GM12891 (cell line): ENCODE measurements at regions not wholly inside any gene's neighbourhood (a gene's known extent, or its start where the extent isn't known, plus 50 kb on each side); places are given as distances from the start of the nearest gene placed in this dataset.

Source experiments
- DNase-seq: peaks from one replicate; pipeline ENCODE4 v3.0.0; 2011; ENCODE audit warnings: low spot score; ENCODE audit not compliant: insufficient read length
- FAIRE-seq: peaks from 2 replicates; lab custom pipeline; 2011; peaks lifted over from hg19 to GRCh38; lab: Jason Lieb, UNC
- PAX5 ChIP-seq: IDR thresholded peaks from 2 replicates; pipeline ENCODE4 v1.6.1; 2011; ENCODE audit warnings: low read length, moderate library complexity, mild to moderate bottlenecking; ENCODE audit not compliant: insufficient read depth, severe bottlenecking
- POLR2A ChIP-seq: IDR thresholded peaks from 2 replicates; pipeline ENCODE4 v1.6.1; 2011; ENCODE audit warnings: low read depth, low read length, control low read depth
- POLR2AphosphoS5 ChIP-seq: IDR thresholded peaks from 2 replicates; pipeline ENCODE4 v1.6.1; 2011; ENCODE audit warnings: low read depth, low read length, control low read depth
- POU2F2 ChIP-seq: IDR thresholded peaks from 2 replicates; pipeline ENCODE4 v1.6.1; 2011; ENCODE audit warnings: low read depth, mild to moderate bottlenecking, control low read depth, low read length, moderate library complexity
- SPI1 ChIP-seq: IDR thresholded peaks from 2 replicates; pipeline ENCODE4 v1.6.1; 2011; ENCODE audit warnings: low read depth, low read length, control low read depth
- TAF1 ChIP-seq: IDR thresholded peaks from 2 replicates; pipeline ENCODE4 v1.6.1; 2011; ENCODE audit warnings: low read depth, low read length, control low read depth

DNA sequence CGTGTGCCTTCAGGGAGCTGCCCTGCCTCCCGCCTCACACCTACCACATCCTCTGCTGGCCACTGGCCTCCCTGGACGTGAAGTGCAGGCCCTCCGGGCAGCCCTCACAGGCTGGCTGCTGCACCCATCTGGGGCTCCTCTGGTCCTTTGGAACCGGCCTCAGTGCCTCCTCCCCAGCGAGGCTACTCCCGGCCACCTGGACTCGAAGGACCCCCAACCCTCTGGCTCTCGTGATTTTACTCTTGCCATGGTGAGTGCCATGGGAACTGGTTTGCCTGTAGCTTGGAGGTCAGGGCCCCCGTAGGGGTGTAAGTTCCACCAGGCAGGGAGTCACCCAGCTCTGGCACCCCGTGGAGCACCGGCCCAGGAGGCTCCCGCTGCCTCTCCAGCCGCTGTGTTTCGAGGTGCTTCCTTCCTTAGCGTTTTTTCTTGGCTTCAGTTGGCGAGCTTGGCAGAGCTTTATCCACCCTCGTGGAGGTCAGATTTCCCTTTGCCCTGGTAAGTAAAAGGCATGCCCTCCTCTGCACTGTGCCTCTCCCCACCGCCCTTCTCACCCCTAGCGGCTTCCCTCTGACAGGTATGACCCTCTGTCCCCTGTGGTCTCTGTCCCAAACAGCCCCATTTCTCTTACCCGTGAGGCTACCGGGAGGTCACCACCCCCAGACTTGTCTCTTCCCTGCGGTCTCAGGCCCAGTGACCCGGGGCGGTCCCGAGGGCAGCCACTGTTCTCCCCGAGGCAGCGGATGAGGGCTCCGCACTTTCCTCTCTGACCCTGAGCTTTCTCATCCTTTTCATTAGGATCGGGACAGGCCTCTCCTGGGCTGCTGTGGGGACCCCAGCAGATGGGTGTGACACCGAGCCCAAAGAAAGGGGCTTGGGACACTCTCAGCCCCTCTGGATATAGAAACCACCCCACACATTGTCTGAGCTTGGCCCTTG lies 203.1 kb upstream of the C14orf180 start:
- TF ChIP-seq POLR2AphosphoS5 (no peak), TAF1 (no peak), SPI1 (no peak), POU2F2 (no peak), PAX5 (no peak), POLR2A (no peak)
- FAIRE-seq = no peak
- DNase-seq = no peak

DNA sequence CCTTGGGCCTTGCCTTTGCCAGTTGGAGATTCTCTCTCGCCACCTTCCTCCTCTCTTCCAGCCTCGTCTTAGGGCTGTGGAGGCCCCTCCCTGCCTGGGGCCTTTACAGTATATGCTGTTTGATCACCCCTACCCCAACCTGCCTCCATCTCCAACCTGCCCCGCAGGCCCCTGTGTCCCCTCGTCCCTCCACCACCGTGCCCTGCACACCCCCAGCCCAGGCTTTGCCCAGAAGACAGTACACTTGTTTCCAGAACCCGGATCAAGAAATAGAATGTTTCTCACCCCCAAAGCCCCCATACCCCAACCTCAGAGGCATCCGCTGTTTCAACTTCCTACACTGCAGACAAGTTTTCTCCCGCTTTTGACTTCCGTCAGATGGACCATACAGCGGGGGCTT lies 202.3 kb upstream of the C14orf180 start:
- TF ChIP-seq POLR2AphosphoS5 (no peak), TAF1 (no peak), SPI1 (no peak)
- no peak for FAIRE-seq
- DNase-seq = no peak

DNA sequence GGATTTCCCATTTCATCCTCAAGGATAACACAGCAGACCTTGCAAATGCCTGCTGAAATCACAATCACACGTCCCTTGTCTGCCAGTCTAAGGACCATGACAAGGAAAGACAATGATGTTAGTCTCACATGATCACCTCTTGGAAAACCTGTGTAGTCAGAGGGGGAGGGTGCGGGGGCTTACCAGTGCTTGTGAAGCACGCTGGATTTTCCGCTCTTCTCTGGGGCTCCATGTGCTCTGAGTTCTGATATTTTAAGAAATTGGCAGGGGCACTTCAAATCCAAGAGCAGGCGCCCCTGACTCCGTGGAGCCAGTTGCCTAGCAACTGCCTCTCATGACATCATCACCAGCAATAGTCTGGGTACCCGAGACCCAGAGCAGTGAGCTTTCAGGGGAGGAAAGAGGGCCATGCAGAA lies 200.9 kb upstream of the C14orf180 start:
- TF ChIP-seq POLR2A = no peak
- no peak for TF ChIP-seq TAF1
- no peak for TF ChIP-seq POU2F2
- no peak for TF ChIP-seq SPI1
- no peak for TF ChIP-seq PAX5
- no peak for TF ChIP-seq POLR2AphosphoS5
- no peak for DNase-seq
- no peak for FAIRE-seq

DNA sequence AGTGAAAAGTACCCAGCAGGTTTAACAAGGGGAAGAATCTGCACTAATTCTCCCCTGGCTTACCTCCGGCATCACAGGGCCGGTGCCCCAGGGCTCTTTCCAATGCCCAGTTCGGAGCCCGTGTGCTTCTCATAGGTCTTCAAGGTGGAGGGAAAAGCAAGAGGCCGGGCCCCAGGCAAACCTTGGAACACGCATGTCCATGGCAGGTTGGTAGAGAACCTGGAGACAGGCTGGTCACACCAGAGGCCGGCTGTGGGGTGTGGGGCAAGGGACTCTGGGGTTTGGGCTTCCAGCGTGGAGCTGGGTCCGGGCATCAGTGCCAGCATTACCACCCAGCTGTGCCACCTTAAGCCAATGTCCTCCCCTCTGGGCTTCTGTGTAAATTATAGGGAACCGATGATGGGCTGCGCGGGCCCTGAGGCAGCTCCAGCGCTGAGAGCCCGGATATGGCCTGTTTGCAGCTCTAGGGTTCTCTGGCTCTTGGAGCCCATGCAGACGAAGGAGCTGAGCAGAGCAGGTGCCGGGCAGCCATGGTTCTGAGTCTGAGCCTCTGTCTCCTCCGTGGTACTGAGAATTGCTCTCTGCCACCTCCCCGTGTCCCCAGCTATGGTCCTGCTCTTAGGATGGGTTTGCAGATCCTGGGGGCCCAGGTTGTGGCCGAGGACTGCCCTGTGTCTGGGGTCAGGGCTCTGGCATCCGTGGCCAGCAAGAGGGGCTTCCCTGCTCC lies 197.0 kb upstream of the C14orf180 start:
- no peak for TF ChIP-seq PAX5
- no peak for TF ChIP-seq TAF1
- TF ChIP-seq SPI1 = no peak
- no peak for TF ChIP-seq POLR2AphosphoS5
- TF ChIP-seq POLR2A = no peak
- TF ChIP-seq POU2F2 = no peak
- FAIRE-seq (no peak), DNase-seq (no peak)

DNA sequence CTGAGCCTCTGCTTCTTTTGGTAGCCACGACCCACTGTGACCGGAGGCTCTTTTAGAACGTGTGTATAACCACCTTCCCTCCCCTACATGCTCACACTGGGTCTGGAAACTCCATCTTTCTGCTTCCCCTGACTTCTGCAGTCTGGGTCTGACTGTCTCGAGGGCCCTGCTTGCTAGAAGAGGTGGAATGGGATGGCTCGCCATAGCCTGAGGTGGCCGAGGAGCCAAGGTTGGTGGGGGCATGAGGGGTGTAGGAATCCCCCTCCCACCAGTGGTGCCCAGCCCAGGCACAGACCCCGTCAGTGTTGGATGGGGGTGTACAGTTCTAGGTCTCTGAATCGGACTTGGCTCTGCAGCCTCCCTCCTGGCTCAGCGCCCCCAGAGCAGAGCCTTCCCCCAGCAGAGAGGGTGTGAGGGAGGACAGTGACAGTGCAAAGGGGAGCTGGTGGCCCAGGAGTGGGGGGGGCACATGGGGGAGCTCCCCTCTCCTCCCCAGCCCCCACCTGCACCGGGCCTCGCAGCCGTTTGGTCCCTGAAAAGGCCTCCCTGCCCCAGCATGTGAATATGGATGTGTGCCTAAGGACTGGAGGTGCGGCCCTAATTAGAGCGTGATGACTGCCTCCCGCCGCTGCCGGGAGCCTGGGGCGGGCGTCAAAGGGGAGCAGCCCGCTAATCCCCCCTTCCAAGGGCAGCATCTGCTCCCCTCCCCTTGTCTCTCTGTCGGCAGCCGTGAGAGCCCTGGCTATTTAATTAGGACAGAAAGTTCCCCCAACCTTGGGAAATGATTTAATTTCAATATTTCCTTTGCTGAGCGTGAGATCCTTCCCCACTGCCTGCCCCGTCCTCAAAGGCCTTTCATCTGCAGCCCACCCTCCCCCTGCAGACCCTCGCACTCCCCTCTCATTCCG lies 196.2 kb upstream of the C14orf180 start:
- no peak for DNase-seq
- TF ChIP-seq POLR2AphosphoS5 (no peak), POU2F2 (no peak), POLR2A (no peak), SPI1 (no peak), TAF1 (no peak)
- FAIRE-seq = no peak

DNA sequence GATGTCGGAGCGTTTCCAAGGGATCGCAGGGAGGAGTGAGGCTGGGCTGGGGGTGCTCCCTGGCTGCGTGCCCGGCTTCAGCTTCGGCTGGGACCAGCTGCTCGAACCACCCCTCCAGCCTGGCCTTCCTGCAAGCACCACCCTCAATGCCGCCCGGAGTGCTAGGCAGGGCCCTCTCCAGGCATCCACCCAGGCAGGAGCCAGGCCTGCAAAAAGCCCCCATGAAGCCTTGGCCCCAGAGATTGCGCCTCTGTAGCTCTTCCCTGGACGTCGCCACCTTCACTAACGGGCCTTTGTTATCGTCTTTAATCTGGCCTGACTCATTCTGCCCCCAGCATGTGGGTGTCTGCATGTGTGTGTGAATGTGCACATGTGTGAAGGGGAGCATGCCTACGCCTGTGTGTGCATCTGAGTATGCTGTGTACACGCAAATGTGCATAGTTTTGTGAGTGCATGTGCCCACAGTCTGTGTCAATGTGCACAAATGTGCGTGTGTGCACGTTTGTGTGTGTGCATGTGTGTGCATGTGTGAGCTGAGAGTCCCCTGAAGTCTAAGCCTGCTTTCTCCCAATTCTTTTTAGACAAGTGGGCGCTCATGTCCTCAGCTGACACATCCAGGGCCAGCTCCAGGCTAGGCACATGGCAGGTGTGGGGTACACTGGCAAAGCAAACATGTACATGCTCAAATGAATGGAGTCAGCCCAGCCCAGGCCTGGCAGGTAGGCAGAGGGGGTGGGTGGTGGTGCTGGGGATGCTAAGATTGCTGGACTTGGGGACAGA lies 195.4 kb upstream of the C14orf180 start:
- FAIRE-seq (no peak), DNase-seq (no peak)

DNA sequence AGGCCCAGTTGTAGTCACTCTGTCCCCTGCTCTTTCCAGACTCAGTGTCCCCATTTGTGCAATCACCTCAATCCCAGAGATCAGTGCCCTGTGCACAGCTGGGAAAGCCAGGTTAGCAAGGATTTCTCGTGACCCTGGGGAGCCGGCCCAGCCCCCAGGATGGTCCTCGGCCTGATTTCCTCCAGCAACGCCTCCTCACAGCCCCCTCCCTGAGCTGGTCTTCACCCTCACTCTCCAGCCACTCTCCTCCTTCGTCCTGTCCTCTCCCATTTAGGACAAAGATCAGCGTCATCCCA lies 194.8 kb upstream of the C14orf180 start:
- no peak for DNase-seq
- FAIRE-seq = no peak
- TF ChIP-seq POU2F2 = no peak
- no peak for TF ChIP-seq TAF1
- no peak for TF ChIP-seq POLR2A
- no peak for TF ChIP-seq POLR2AphosphoS5
- TF ChIP-seq PAX5 = no peak
- no peak for TF ChIP-seq SPI1

More for the DNA sequence above, 195.4 kb upstream of the C14orf180 start:
- TF ChIP-seq PAX5 = no peak
- no peak for TF ChIP-seq POU2F2
- TF ChIP-seq POLR2A = no peak
- TF ChIP-seq SPI1 = no peak
- no peak for TF ChIP-seq TAF1
- no peak for TF ChIP-seq POLR2AphosphoS5

DNA sequence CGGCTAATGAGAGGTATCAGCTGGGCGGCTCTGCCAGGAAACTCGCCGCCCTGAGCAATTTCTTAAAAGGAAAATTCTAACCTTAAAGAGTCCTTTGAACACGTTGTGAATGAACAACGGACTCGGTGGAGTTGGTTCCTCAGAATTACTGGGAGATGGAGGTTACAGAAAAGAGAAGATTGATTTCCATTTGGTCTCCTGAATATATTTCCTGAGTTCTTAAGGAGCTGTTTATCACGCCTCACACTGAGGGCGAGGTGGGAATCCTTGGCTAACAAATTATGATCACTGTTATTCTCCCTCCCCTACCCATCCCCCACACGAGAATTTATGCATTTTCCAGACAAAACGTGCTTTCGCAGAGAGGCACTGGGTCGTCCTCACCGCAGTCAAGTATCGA lies 194.5 kb upstream of the C14orf180 start:
- DNase-seq (no peak), FAIRE-seq (no peak)
- TF ChIP-seq POU2F2 = no peak
- no peak for TF ChIP-seq POLR2A
- TF ChIP-seq SPI1 = no peak
- no peak for TF ChIP-seq POLR2AphosphoS5
- TF ChIP-seq TAF1 = no peak
- no peak for TF ChIP-seq PAX5

DNA sequence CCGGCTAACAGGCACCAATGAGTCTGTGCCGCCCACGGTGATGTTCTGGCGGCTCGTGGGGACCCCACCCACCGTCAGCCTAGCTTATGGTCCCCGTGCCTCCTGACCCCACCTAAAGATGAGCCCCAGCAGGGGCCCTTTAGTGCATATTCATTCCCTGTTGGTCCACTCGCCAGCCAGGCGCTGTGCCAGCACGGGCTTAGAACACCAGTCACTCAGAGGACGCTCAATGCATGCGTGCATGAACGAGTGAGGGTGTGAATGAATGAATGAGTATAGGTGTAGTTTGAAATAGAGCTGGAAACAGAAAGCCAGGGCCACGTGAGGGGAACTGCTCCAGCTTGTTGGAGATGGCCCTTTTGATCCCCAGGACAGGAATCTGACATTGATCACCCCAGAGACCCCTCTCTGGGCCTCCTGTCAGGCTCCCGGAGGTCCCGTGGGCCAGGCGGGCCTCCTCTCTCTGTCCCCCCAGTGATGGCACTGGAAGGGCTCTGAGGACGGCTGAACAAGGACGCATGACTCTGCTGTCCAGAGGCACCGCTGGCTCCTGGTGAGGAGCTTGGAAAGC lies 193.9 kb upstream of the C14orf180 start:
- TF ChIP-seq SPI1 (no peak), POU2F2 (no peak), POLR2AphosphoS5 (no peak), PAX5 (no peak), TAF1 (no peak), POLR2A (no peak)
- FAIRE-seq = no peak

More for the DNA sequence above, 193.9 kb upstream of the C14orf180 start:
- DNase-seq = no peak
